Fibroblast of skin of right quadriceps (primary cell): ENCODE measurements at regions not wholly inside any gene's neighbourhood (a gene's known extent, or its start where the extent isn't known, plus 50 kb on each side); places are given as distances from the start of the nearest gene placed in this dataset.
"Not testable (repeated sequence)": the region's sequence is repeated elsewhere in the genome, so short reads cannot be mapped to it uniquely, and the experiment has no call there.

ENCODE experiments used
- DNase-seq: peaks from one replicate; pipeline ENCODE4 v3.0.0-alpha.2; 2013

- DNase-seq: not testable (repeated sequence)
These were observed 112.0 kb downstream of the NPIPB11 start for GRCh38 chr16:29294400-29294933.

GRCh38 chr16:29293545-29293944 lies 113.0 kb downstream of the NPIPB11 start:
- not testable (repeated sequence) for DNase-seq

GRCh38 chr16:29292952-29293471 lies 113.5 kb downstream of the NPIPB11 start:
- DNase-seq: not testable (repeated sequence)

GRCh38 chr16:29291329-29292271 lies 114.9 kb downstream of the NPIPB11 start:
- DNase-seq: not testable (repeated sequence)

GRCh38 chr16:29290631-29291247 lies 115.8 kb downstream of the NPIPB11 start:
- peak; percentile 89 for DNase-seq

DNA sequence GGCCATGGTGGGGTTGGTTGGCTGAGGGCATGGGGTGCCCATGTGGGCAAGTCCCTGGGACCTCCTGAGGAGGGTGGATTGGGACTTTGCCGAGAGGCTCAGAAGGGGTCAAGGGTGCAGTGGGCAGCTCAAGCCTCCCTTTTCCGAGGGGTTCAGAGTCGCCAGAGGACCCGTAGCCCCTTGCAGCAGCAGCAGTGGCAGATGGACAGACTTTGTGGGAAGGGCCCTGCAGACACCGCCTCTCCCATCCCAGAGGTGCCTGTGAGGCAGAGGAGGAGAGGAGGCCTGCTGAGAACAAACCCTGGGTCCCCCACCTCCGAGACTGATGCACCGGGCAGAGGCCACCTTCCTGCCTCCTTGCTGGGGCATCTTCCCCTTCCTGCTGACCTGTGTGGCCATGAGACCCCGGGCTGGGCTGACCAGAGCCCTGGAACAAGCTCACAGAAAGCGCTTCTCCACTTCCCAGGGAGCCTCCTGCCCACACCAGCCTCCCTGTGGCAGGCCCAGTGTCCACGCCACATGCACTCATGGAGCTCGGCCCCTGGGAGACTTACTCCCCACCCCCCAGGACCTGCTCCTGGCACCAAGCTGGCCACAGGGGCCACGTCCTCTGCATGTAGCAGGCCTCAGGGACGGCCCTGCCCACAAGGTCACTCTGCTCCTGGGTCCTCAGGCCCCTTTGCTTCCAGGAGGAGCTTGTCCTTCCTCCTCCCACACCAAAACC lies 116.8 kb downstream of the NPIPB11 start:
- DNase-seq: not testable (repeated sequence)

DNA sequence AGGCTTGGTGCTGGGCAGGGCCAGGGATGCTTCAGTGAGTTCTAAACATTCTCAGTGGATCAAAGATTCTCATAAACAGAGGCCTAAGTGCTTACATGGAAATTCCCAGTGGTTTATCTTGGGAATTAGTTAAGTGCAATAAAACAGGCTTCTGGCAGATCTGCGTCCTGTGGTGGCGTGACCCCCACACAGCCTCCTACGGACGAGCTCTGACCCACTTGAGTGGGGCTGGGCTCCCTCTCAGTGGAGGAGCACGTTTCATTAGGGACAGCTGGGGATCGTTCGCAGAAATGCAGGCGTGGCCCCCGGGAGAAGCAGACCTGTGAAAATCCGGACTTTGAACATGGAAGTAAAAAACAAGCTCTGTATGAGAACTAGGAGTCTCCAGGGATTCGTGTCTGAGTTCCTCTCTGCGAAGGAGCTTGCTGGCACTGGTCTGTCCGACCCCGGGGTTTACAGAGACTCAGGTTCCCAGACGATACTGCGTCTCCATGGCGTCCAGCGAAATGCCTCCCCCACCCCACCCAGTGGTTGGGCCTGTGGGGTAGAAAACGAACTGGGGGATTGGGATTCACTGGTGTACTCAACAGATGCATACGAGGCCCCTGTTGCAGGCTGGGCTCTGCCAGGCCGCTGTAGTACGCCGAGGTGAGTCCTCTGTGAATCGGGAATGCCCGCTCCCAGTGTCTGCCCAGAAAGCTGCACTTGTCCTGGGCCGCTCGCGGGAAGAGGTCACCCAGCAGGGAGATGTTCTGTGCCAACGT lies 117.6 kb downstream of the NPIPB11 start:
- DNase-seq: not testable (repeated sequence)

DNA sequence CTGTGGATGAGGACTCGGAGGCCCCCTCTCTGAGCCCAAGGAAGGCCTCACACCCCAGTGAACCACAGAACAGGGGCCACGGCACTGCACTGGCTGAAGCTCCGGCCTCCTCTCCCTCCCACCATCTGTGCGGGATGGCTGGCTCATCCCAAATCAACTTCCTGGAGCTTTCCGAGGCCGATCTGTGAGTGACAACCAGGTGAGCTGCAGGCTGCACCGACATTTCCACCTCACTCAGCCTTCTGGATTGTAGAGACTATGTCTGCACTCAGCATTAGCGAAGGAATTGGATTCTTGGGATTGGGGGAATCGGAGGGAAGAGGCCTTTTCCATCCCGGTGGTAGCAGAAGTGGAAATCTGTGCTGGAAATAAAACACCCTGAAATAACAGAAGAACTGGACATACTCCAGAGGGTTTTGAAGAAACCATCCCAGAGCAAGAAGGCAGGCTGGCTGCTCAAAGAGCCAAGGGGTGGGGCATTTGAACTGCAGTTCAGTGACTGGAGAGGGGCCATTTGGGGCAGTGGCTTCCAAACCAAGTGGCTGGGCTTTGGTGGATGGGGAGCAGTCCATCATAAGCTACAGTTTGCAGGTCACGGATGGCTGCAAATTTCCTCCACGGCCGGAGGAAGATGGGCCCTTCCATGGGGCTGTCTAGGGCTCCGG lies 118.5 kb downstream of the NPIPB11 start:
- not testable (repeated sequence) for DNase-seq

DNA sequence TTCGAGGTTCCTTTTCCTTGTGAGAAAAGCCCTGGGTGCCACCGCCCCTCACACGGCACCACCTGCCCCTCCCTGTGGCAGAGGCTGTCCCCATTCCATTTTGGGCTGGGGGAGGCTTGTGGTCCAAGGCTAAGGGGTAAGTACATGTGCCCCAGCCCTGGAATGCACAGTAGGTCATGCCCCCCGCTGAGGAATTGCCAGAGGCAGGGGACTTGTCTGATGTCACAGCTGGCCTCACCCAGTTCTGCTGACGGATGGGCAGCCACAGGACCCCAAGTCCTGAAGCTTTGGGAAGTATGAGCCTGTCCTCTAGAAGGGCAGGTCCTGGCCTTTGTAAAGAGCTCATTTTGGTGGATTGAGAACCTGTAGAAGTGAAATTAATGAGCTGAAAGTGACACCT lies 119.3 kb downstream of the NPIPB11 start:
- not testable (repeated sequence) for DNase-seq

GRCh38 chr16:29286796-29287195 lies 119.7 kb downstream of the NPIPB11 start:
- DNase-seq: not testable (repeated sequence)

DNA sequence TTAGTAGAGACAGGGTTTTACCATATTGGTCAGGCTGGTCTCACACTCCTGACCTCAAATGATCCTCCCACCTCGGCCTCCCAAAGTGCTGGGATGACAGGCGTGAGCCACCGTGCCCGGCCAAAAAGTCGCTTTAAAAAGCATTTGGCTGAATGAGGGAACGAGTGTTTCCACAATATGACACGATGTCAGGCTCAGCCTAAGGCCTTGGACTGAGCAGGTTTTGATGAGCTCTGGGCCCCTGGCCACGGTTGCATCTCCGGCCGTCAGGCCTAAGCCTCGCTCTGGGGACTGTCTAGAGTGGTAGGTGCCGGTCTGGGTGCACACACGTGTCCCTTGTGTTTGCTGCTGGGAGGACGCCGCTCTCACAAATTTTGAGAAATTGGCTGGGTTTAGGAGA lies 120.3 kb downstream of the NPIPB11 start:
- not testable (repeated sequence) for DNase-seq

GRCh38 chr16:29285151-29285885 lies 121.2 kb downstream of the NPIPB11 start:
- DNase-seq: not testable (repeated sequence)

DNA sequence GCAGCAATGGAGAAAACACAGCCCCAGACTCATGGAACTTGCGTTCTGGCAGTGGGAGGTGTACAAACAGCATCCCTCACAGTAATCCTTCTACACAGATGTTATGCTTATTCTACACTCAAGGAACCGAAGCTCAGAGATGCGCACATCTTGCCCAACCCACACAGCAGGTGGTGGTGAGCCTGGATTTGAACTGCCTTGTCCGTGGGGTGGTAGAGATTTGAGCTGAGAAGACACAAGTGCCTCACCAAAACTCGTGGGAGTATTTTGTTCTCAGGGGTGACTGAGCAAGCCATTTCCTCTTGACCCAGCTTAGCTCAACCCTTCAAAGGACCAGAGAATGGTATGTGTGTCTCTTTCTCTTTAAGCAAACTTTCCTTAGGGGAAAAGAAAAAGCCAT lies 121.8 kb downstream of the NPIPB11 start:
- not testable (repeated sequence) for DNase-seq

DNA sequence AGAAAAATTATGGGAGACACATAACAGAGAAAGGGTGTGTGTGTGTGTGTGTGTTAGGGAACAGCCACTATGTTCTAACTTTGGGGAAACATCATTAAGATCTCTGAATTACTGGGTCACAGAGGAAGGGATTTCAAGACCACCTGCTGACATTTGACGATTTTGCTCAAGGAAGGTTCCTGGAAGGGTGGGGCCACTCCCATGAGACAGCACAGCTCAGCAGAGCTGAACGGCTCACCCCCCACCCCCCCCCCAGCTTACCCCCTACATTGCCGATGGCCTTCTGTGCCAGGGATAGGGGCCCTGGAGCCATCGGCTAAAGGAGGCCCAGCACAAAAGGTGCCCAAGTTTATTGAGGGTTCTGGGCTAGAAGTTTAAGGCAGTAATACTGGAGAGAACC lies 122.4 kb downstream of the NPIPB11 start:
- DNase-seq: not testable (repeated sequence)

DNA sequence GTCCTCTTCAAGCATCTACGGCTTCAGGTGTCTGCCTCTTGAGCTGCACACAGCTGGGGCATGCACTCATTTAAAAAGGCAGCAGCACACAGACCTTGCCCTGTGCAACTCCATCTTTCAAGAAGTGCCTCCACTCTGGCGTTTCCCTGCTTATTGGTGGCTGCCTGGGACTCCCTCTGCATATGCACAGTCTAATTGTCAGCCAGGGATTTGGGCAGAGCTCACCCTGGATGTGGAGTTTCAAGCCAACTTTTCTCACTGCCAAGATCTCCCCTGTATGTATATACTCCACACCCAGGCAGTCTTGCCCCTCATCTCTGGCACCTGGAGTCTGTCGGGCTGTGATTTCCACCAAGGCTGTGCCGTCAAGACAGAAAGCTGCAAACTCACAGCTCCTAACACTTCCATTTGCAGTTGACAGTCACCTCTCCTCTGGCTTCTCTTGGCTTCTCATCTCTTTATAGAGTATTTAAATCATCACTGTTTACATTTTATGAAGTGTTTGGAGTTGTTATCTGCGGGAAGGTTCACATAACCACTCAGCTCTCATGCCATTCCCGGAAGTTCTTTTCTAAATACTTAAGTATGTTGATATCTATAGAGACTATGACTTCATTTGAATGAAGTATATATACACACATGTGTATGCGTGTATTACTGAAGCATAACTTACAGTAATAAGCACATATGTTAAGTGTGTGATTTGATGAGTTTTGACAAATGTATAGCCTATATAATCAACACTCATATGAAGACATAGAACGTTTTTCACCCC lies 128.2 kb downstream of the NPIPB11 start:
- DNase-seq: not testable (repeated sequence)

GRCh38 chr16:29276446-29276845 lies 130.1 kb downstream of the NPIPB11 start:
- DNase-seq: peak; percentile 70

- not testable (repeated sequence) for DNase-seq
These were observed 132.2 kb downstream of the NPIPB11 start for GRCh38 chr16:29274055-29275035.

GRCh38 chr16:29273298-29274054 lies 133.0 kb downstream of the NPIPB11 start:
- DNase-seq: peak; percentile 42
